Uterus (tissue), 2 donors: ENCODE measurements at regions not wholly inside any gene's neighbourhood (a gene's known extent, or its start where the extent isn't known, plus 50 kb on each side); places are given as distances from the start of the nearest gene placed in this dataset.

ENCODE experiments used
- POLR2A ChIP-seq, 2 donors: fragments of 450-650 bp; IDR thresholded peaks; one replicate each; pipeline ENCODE4 v1.6.1; 2016; ENCODE audit warnings: antibody characterized with exemption in 2 of 2, mild to moderate bottlenecking in 1 of 2, moderate library complexity in 1 of 2
- TF ChIP-seq, protein P1 (sequence below), 4 experiments: fragments of 200-600 bp in 2 of 4; fragments of 450-650 bp in 2 of 4; sonication (generic) in 2 of 4; IDR thresholded peaks; one replicate each; pipeline ENCODE4 v1.5.1; 2016 to 2019; ENCODE audit warnings: antibody characterized with exemption in 4 of 4, mild to moderate bottlenecking in 2 of 4, moderate library complexity in 1 of 4

DNA sequence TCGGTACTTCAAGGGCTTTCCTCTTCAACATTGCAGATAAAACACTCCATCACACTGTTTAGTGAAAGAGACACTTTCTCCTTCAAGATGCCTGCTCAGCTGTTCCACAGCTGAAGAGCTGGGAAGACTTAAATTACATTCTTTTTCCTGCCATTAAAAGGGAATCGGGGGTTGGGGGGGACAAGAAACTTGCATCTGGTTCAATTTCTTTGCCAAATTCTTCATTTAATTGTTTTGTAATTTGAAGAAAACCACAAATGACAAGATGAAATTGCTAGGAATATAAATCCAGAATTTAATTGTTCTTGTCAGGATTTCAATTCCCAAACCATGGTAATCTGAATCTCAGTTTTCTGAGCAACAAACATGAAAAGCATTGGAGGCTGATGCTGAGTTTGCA is 478.3 kb downstream of the EBF1 start:
- TF ChIP-seq, protein P1, sequence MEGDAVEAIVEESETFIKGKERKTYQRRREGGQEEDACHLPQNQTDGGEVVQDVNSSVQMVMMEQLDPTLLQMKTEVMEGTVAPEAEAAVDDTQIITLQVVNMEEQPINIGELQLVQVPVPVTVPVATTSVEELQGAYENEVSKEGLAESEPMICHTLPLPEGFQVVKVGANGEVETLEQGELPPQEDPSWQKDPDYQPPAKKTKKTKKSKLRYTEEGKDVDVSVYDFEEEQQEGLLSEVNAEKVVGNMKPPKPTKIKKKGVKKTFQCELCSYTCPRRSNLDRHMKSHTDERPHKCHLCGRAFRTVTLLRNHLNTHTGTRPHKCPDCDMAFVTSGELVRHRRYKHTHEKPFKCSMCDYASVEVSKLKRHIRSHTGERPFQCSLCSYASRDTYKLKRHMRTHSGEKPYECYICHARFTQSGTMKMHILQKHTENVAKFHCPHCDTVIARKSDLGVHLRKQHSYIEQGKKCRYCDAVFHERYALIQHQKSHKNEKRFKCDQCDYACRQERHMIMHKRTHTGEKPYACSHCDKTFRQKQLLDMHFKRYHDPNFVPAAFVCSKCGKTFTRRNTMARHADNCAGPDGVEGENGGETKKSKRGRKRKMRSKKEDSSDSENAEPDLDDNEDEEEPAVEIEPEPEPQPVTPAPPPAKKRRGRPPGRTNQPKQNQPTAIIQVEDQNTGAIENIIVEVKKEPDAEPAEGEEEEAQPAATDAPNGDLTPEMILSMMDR (IDR thresholded peaks at IDR 0.05) = no peak
- no peak for TF ChIP-seq POLR2A (IDR thresholded peaks at IDR 0.05)
